Hematopoietic multipotent progenitor cell treated with erythropoietin and hydrocortisone succinate and interleukin-3 and kit ligand, for 6 days (in vitro differentiated cells): ENCODE measurements at regions not wholly inside any gene's neighbourhood (a gene's known extent, or its start where the extent isn't known, plus 50 kb on each side); places are given as distances from the start of the nearest gene placed in this dataset.
"Not testable (repeated sequence)": the region's sequence is repeated elsewhere in the genome, so short reads cannot be mapped to it uniquely, and the experiment has no call there.

ENCODE experiments used
- DNase-seq: peaks from one replicate; pipeline ENCODE4 v3.0.0-alpha.2; 2015

- DNase-seq = no peak
Measured at GRCh38 chr2:155513248-155513647, 814.8 kb downstream of the KCNJ3 start.

GRCh38 chr2:155502766-155503165 is 804.3 kb downstream of the KCNJ3 start:
- DNase-seq = no peak

- DNase-seq = no peak
Measured at GRCh38 chr2:155498106-155498505, 799.6 kb downstream of the KCNJ3 start.

GRCh38 chr2:155494744-155495143 is 796.2 kb downstream of the KCNJ3 start:
- no peak for DNase-seq

- no peak for DNase-seq
Measured at GRCh38 chr2:155485141-155485842, 786.8 kb downstream of the KCNJ3 start.

GRCh38 chr2:155481141-155481540 is 782.6 kb downstream of the KCNJ3 start:
- DNase-seq = no peak

GRCh38 chr2:155472018-155472417 is 773.5 kb downstream of the KCNJ3 start:
- DNase-seq = not testable (repeated sequence)

GRCh38 chr2:155456222-155456621 is 757.7 kb downstream of the KCNJ3 start:
- DNase-seq = no peak

GRCh38 chr2:155442755-155443372 is 744.4 kb downstream of the KCNJ3 start:
- DNase-seq = no peak

GRCh38 chr2:155442088-155442487 is 743.6 kb downstream of the KCNJ3 start:
- no peak for DNase-seq

GRCh38 chr2:155431004-155431507 is 732.6 kb downstream of the KCNJ3 start:
- no peak for DNase-seq

GRCh38 chr2:155427470-155427869 is 729.0 kb downstream of the KCNJ3 start:
- no peak for DNase-seq

GRCh38 chr2:155424518-155424917 is 726.0 kb downstream of the KCNJ3 start:
- peak; percentile 18 for DNase-seq

- DNase-seq = no peak
Measured at GRCh38 chr2:155418753-155419152, 720.3 kb downstream of the KCNJ3 start.

- DNase-seq = peak; percentile 18
Measured at GRCh38 chr2:155412598-155412997, 714.1 kb downstream of the KCNJ3 start.

- DNase-seq = no peak
Measured at GRCh38 chr2:155404433-155405002, 706.0 kb downstream of the KCNJ3 start.

- no peak for DNase-seq
Measured at GRCh38 chr2:155393406-155393805, 694.9 kb downstream of the KCNJ3 start.

- peak; percentile 22 for DNase-seq
Measured at GRCh38 chr2:155391613-155392130, 693.2 kb downstream of the KCNJ3 start.

- no peak for DNase-seq
Measured at GRCh38 chr2:155389224-155389623, 690.7 kb downstream of the KCNJ3 start.

GRCh38 chr2:155384555-155385123 is 686.1 kb downstream of the KCNJ3 start:
- DNase-seq = no peak

- no peak for DNase-seq
Measured at GRCh38 chr2:155382776-155383175, 684.3 kb downstream of the KCNJ3 start.

- no peak for DNase-seq
Measured at GRCh38 chr2:155381436-155381835, 682.9 kb downstream of the KCNJ3 start.

GRCh38 chr2:155379494-155379893 is 681.0 kb downstream of the KCNJ3 start:
- DNase-seq = peak; percentile 31
